ENCODE measurements at regions not wholly inside any gene's neighbourhood (a gene's known extent, or its start where the extent isn't known, plus 50 kb on each side); places are given as distances from the start of the nearest gene placed in this dataset.

GRCh38 chr9:117869712-117870111 lies 165.5 kb downstream of the TLR4 start:
- TF ChIP-seq, protein P1, sequence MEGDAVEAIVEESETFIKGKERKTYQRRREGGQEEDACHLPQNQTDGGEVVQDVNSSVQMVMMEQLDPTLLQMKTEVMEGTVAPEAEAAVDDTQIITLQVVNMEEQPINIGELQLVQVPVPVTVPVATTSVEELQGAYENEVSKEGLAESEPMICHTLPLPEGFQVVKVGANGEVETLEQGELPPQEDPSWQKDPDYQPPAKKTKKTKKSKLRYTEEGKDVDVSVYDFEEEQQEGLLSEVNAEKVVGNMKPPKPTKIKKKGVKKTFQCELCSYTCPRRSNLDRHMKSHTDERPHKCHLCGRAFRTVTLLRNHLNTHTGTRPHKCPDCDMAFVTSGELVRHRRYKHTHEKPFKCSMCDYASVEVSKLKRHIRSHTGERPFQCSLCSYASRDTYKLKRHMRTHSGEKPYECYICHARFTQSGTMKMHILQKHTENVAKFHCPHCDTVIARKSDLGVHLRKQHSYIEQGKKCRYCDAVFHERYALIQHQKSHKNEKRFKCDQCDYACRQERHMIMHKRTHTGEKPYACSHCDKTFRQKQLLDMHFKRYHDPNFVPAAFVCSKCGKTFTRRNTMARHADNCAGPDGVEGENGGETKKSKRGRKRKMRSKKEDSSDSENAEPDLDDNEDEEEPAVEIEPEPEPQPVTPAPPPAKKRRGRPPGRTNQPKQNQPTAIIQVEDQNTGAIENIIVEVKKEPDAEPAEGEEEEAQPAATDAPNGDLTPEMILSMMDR (IDR thresholded peaks at IDR 0.05; ENCODE audit: low read length), result no peak
- TF ChIP-seq EZH2 (IDR thresholded peaks at IDR 0.05; ENCODE audit: borderline replicate concordance, low read length), result no peak

Measured in OCI-LY1 (cell line).